GM19467 (cell line): ENCODE measurements at regions not wholly inside any gene's neighbourhood (a gene's known extent, or its start where the extent isn't known, plus 50 kb on each side); places are given as distances from the start of the nearest gene placed in this dataset.

Experiments used
- ATAC-seq: cut with Tn5 transposase; IDR thresholded peaks from one replicate; pipeline ENCODE4 v1.9.1; 2021; ENCODE audit warnings: mild to moderate bottlenecking, moderate library complexity; ENCODE audit not compliant: unreplicated experiment

GRCh38 chr4:117324851-117325491, 239.6 kb upstream of the TRAM1L1 start:
- ATAC-seq: no peak

- no peak for ATAC-seq
Measured at GRCh38 chr4:117326091-117326490, 240.7 kb upstream of the TRAM1L1 start.

GRCh38 chr4:117327491-117327890, 242.1 kb upstream of the TRAM1L1 start:
- ATAC-seq: no peak

GRCh38 chr4:117328333-117328732, 243.0 kb upstream of the TRAM1L1 start:
- no peak for ATAC-seq

GRCh38 chr4:117331817-117332216, 246.4 kb upstream of the TRAM1L1 start:
- no peak for ATAC-seq

- no peak for ATAC-seq
Measured at GRCh38 chr4:117334451-117335188, 249.2 kb upstream of the TRAM1L1 start.

GRCh38 chr4:117357437-117357836, 272.1 kb upstream of the TRAM1L1 start:
- no peak for ATAC-seq

GRCh38 chr4:117357866-117358265, 272.5 kb upstream of the TRAM1L1 start:
- ATAC-seq: no peak

- ATAC-seq: no peak
Measured at GRCh38 chr4:117370944-117371668, 285.7 kb upstream of the TRAM1L1 start.

- no peak for ATAC-seq
Measured at GRCh38 chr4:117375101-117375500, 289.7 kb upstream of the TRAM1L1 start.

GRCh38 chr4:117376692-117377091, 291.3 kb upstream of the TRAM1L1 start:
- ATAC-seq: no peak

GRCh38 chr4:117378942-117379341, 293.6 kb upstream of the TRAM1L1 start:
- ATAC-seq: no peak

- no peak for ATAC-seq
Measured at GRCh38 chr4:117383468-117383867, 298.1 kb upstream of the TRAM1L1 start.

- no peak for ATAC-seq
Measured at GRCh38 chr4:117385526-117385925, 300.1 kb upstream of the TRAM1L1 start.

GRCh38 chr4:117387072-117387471, 301.7 kb upstream of the TRAM1L1 start:
- no peak for ATAC-seq

- ATAC-seq: no peak
Measured at GRCh38 chr4:117400039-117400835, 314.9 kb upstream of the TRAM1L1 start.

GRCh38 chr4:117412661-117413060, 327.3 kb upstream of the TRAM1L1 start:
- ATAC-seq: no peak

- no peak for ATAC-seq
Measured at GRCh38 chr4:117417856-117418255, 332.5 kb upstream of the TRAM1L1 start.

- no peak for ATAC-seq
Measured at GRCh38 chr4:117420948-117421347, 335.6 kb upstream of the TRAM1L1 start.

GRCh38 chr4:117421706-117422105, 336.3 kb upstream of the TRAM1L1 start:
- no peak for ATAC-seq

GRCh38 chr4:117422297-117422696, 336.9 kb upstream of the TRAM1L1 start:
- ATAC-seq: no peak
